ENCODE measurements at regions not wholly inside any gene's neighbourhood (a gene's known extent, or its start where the extent isn't known, plus 50 kb on each side); places are given as distances from the start of the nearest gene placed in this dataset.

GRCh38 chr6:15994814-15995459, 133.9 kb upstream of the MYLIP start:
- DNase-seq (ENCODE audit: low read depth), result no peak

GRCh38 chr6:15993716-15994228, 135.1 kb upstream of the MYLIP start:
- DNase-seq (ENCODE audit: low read depth), result no peak

- DNase-seq (ENCODE audit: low read depth), result no peak
Measured at GRCh38 chr6:15990179-15990578, 138.7 kb upstream of the MYLIP start.

- no peak for DNase-seq (ENCODE audit: low read depth)
Measured at GRCh38 chr6:15989397-15989796, 139.5 kb upstream of the MYLIP start.

GRCh38 chr6:15987569-15987968, 141.3 kb upstream of the MYLIP start:
- no peak for DNase-seq (ENCODE audit: low read depth)

GRCh38 chr6:15986027-15986629, 142.8 kb upstream of the MYLIP start:
- no peak for DNase-seq (ENCODE audit: low read depth)

GRCh38 chr6:15985379-15985959, 143.4 kb upstream of the MYLIP start:
- DNase-seq (ENCODE audit: low read depth), result no peak

GRCh38 chr6:15981956-15982355, 146.9 kb upstream of the MYLIP start:
- DNase-seq (ENCODE audit: low read depth), result no peak

- DNase-seq (ENCODE audit: low read depth), result no peak
Measured at GRCh38 chr6:15980801-15981200, 148.1 kb upstream of the MYLIP start.

GRCh38 chr6:15978426-15978825, 150.5 kb upstream of the MYLIP start:
- DNase-seq (ENCODE audit: low read depth), result no peak

GRCh38 chr6:15977050-15977449, 151.8 kb upstream of the MYLIP start:
- no peak for DNase-seq (ENCODE audit: low read depth)

- no peak for DNase-seq (ENCODE audit: low read depth)
Measured at GRCh38 chr6:15974817-15975216, 154.1 kb upstream of the MYLIP start.

- no peak for DNase-seq (ENCODE audit: low read depth)
Measured at GRCh38 chr6:15970517-15970916, 158.4 kb upstream of the MYLIP start.

- no peak for DNase-seq (ENCODE audit: low read depth)
Measured at GRCh38 chr6:15969236-15969778, 159.6 kb upstream of the MYLIP start.

- no peak for DNase-seq (ENCODE audit: low read depth)
Measured at GRCh38 chr6:15968519-15968918, 160.4 kb upstream of the MYLIP start.

GRCh38 chr6:15966000-15966520, 162.8 kb upstream of the MYLIP start:
- no peak for DNase-seq (ENCODE audit: low read depth)

- peak; percentile 59 for DNase-seq (ENCODE audit: low read depth)
Measured at GRCh38 chr6:15962449-15962764, 166.5 kb upstream of the MYLIP start.

- no peak for DNase-seq (ENCODE audit: low read depth)
Measured at GRCh38 chr6:15961635-15962448, 167.0 kb upstream of the MYLIP start.

GRCh38 chr6:15960740-15961634, 167.9 kb upstream of the MYLIP start:
- no peak for DNase-seq (ENCODE audit: low read depth)

GRCh38 chr6:15957655-15958169, 171.2 kb upstream of the MYLIP start:
- no peak for DNase-seq (ENCODE audit: low read depth)

Measured in fibroblast of gingiva (primary cell).